ENCODE measurements at regions not wholly inside any gene's neighbourhood (a gene's known extent, or its start where the extent isn't known, plus 50 kb on each side); places are given as distances from the start of the nearest gene placed in this dataset.

DNA sequence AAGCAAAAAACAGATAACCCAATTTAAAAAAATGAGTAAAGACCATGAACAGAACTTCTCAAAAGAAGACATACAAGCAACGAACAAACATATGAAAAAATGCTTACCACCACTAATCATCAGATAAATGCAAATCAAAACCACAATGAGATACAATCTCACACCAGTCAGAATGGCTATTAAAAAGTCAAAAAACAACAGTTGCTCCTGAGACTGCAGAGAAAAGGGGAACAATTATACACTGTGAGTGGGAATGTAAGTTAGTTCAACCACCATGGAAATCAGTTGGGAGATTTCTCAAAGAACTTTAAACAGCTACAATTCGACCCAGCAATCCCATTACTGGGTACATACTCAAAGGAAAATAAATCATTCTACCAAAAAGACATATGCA is 131.6 kb downstream of the PTGER3 start:
- Histone ChIP-seq H3K9me3 (no peaks in the 10 kb centered on the region), H3K36me3 (no peaks in the 10 kb centered on the region), H3K27ac (no peak overlapping the region), H3K27me3 (no peaks in the 10 kb centered on the region), H3K4me1 (no peaks in the 10 kb centered on the region), H3K4me3 (no peak overlapping the region)
- TF ChIP-seq EP300 (IDR thresholded peaks at IDR 0.05): no peak
- TF ChIP-seq POLR2A (IDR thresholded peaks at IDR 0.05): no peak
- no peak for TF ChIP-seq POLR2AphosphoS5 (IDR thresholded peaks at IDR 0.05)
- TF ChIP-seq, protein P1, sequence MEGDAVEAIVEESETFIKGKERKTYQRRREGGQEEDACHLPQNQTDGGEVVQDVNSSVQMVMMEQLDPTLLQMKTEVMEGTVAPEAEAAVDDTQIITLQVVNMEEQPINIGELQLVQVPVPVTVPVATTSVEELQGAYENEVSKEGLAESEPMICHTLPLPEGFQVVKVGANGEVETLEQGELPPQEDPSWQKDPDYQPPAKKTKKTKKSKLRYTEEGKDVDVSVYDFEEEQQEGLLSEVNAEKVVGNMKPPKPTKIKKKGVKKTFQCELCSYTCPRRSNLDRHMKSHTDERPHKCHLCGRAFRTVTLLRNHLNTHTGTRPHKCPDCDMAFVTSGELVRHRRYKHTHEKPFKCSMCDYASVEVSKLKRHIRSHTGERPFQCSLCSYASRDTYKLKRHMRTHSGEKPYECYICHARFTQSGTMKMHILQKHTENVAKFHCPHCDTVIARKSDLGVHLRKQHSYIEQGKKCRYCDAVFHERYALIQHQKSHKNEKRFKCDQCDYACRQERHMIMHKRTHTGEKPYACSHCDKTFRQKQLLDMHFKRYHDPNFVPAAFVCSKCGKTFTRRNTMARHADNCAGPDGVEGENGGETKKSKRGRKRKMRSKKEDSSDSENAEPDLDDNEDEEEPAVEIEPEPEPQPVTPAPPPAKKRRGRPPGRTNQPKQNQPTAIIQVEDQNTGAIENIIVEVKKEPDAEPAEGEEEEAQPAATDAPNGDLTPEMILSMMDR (IDR thresholded peaks at IDR 0.05): no peak
- no peak for ATAC-seq
- WGBS, 2 donors (ENCODE audit: low coverage in 1 of 2): 55 to 63% methylated on average over 1 to 2 of the region's 2 CpGs

- TF ChIP-seq, protein P1 (IDR thresholded peaks at IDR 0.05): no peak
- TF ChIP-seq POLR2AphosphoS5 (IDR thresholded peaks at IDR 0.05) (no peak), EP300 (IDR thresholded peaks at IDR 0.05) (no peak), POLR2A (IDR thresholded peaks at IDR 0.05) (no peak)
- WGBS, 2 donors (ENCODE audit: low coverage in 1 of 2): 91 to 100% methylated on average over 1 of the region's 1 CpG
These were observed 127.8 kb downstream of the PTGER3 start for GRCh38 chr1:70919706-70920323.

More at GRCh38 chr1:70919706-70920323, 127.8 kb downstream of the PTGER3 start:
- Histone ChIP-seq H3K4me1 (no peaks in the 10 kb centered on the region), H3K27ac (no peak overlapping the region), H3K9me3 (peaks cover 0 to 7% (median 0%) of the 10 kb centered on the region in 3 donors), H3K27me3 (no peaks in the 10 kb centered on the region), H3K4me3 (no peak overlapping the region), H3K36me3 (no peaks in the 10 kb centered on the region)
- no peak for ATAC-seq

Data from gastroesophageal sphincter (tissue), 4 donors.